MM.1S (cell line): ENCODE measurements at regions not wholly inside any gene's neighbourhood (a gene's known extent, or its start where the extent isn't known, plus 50 kb on each side); places are given as distances from the start of the nearest gene placed in this dataset.

Source experiments
- DNase-seq: peaks from one replicate; pipeline ENCODE4 v3.0.0-alpha.2; 2015
- H2AFZ ChIP-seq: fragments of 300-600 bp; sonication (generic); 2 replicates; pipeline ENCODE4 v1.6.0; 2016; ENCODE audit warnings: antibody characterized with exemption, low read length
- H3F3A ChIP-seq: fragments of 300-600 bp; sonication (generic); 2 replicates; pipeline ENCODE4 v1.6.1; 2016; ENCODE audit warnings: mild to moderate bottlenecking, antibody characterized with exemption, low read length, moderate library complexity, mixed read lengths; ENCODE audit not compliant: insufficient read depth
- H3K27ac ChIP-seq: fragments of 300-600 bp; sonication (generic); 2 replicates; pipeline ENCODE4 v1.5.1; 2016; ENCODE audit warnings: mild to moderate bottlenecking, low read length
- H3K27me3 ChIP-seq: fragments of 300-600 bp; sonication (generic); replicated peaks from 2 replicates; pipeline ENCODE4 v1.6.0; 2016; ENCODE audit warnings: low read length; ENCODE audit not compliant: insufficient read depth
- H3K36me3 ChIP-seq: fragments of 300-600 bp; sonication (generic); replicated peaks from 2 replicates; pipeline ENCODE4 v1.6.1; 2016; ENCODE audit warnings: mild to moderate bottlenecking, low read length, mixed read lengths; ENCODE audit not compliant: insufficient read depth
- H3K4me1 ChIP-seq: fragments of 300-600 bp; sonication (generic); 2 replicates; pipeline ENCODE4 v1.6.1; 2016; ENCODE audit warnings: low read length, mixed read lengths
- H3K4me2 ChIP-seq: fragments of 300-600 bp; sonication (generic); 2 replicates; pipeline ENCODE4 v1.6.0; 2016; ENCODE audit warnings: low read depth, low read length
- H3K4me3 ChIP-seq: fragments of 300-600 bp; sonication (generic); 2 replicates; pipeline ENCODE4 v1.5.1; 2016; ENCODE audit warnings: low read length, mixed read lengths
- H3K79me2 ChIP-seq: fragments of 300-600 bp; sonication (generic); 2 replicates; pipeline ENCODE4 v1.6.1; 2016; ENCODE audit warnings: mixed run types, low read length, mixed read lengths
- H3K9ac ChIP-seq: fragments of 300-600 bp; sonication (generic); 2 replicates; pipeline ENCODE4 v1.6.1; 2016; ENCODE audit warnings: low read length, mixed read lengths
- H3K9me2 ChIP-seq: fragments of 300-600 bp; sonication (generic); replicated peaks from 2 replicates; pipeline ENCODE4 v1.6.1; 2016; ENCODE audit warnings: mild to moderate bottlenecking, low read length, mixed read lengths; ENCODE audit not compliant: insufficient read depth
- H3K9me3 ChIP-seq: fragments of 300-600 bp; sonication (generic); replicated peaks from 2 replicates; pipeline ENCODE4 v1.6.1; 2016; ENCODE audit warnings: mild to moderate bottlenecking, low read length, mixed read lengths; ENCODE audit not compliant: insufficient read depth
- H4K20me1 ChIP-seq: fragments of 300-600 bp; sonication (generic); 2 replicates; pipeline ENCODE4 v1.6.1; 2016; ENCODE audit warnings: mild to moderate bottlenecking, low read length, moderate library complexity, mixed read lengths; ENCODE audit not compliant: insufficient read depth
- EZH2 ChIP-seq: fragments of 300-600 bp; sonication (generic); optimal IDR thresholded peaks from 2 replicates; pipeline ENCODE3; 2017; ENCODE audit warnings: low read depth, mild to moderate bottlenecking, antibody characterized with exemption, low read length, mixed read lengths
- EZH2phosphoT487 ChIP-seq: fragments of 300-600 bp; sonication (generic); IDR thresholded peaks from 2 replicates; pipeline ENCODE4 v1.6.1; 2018; ENCODE audit warnings: antibody characterized with exemption, low read length
- TF ChIP-seq, protein P1 (sequence below): fragments of 300-600 bp; sonication (generic); IDR thresholded peaks from 2 replicates; pipeline ENCODE4 v1.5.1; 2016; ENCODE audit warnings: antibody characterized with exemption, low read length, mixed read lengths

DNA sequence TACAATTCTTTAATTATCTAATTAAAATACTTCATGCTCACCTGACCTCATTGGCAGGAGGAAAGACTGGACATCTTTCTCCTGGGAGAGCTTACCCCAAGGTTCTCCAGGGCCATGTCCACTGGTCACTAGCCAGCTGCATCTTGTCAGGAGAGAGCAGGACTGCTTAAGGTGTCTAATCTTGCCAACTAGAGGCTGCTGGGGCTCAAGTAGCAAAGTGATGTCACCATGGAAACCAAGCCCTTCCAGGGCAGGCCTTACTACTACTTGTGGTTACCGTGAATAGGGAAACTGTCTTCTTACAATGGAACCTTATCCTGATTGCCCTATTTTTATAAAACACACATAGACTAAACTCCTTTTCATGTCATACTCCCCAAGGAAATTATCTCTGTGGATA, 376.4 kb downstream of the SNAPC1 start:
- TF ChIP-seq EZH2 (no peak), EZH2phosphoT487 (no peak)
- TF ChIP-seq, protein P1, sequence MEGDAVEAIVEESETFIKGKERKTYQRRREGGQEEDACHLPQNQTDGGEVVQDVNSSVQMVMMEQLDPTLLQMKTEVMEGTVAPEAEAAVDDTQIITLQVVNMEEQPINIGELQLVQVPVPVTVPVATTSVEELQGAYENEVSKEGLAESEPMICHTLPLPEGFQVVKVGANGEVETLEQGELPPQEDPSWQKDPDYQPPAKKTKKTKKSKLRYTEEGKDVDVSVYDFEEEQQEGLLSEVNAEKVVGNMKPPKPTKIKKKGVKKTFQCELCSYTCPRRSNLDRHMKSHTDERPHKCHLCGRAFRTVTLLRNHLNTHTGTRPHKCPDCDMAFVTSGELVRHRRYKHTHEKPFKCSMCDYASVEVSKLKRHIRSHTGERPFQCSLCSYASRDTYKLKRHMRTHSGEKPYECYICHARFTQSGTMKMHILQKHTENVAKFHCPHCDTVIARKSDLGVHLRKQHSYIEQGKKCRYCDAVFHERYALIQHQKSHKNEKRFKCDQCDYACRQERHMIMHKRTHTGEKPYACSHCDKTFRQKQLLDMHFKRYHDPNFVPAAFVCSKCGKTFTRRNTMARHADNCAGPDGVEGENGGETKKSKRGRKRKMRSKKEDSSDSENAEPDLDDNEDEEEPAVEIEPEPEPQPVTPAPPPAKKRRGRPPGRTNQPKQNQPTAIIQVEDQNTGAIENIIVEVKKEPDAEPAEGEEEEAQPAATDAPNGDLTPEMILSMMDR = no peak
- Histone ChIP-seq H3K9me3 (no peaks in the 10 kb centered on the region), H3F3A (no peaks in the 10 kb centered on the region), H3K79me2 (no peaks in the 10 kb centered on the region), H2AFZ (no peak overlapping the region), H3K36me3 (no peaks in the 10 kb centered on the region), H3K4me2 (no peak overlapping the region), H3K9ac (no peak overlapping the region), H3K4me1 (no peaks in the 10 kb centered on the region), H3K27ac (no peak overlapping the region), H3K4me3 (no peak overlapping the region), H3K9me2 (no peaks in the 10 kb centered on the region), H3K27me3 (no peaks in the 10 kb centered on the region), H4K20me1 (no peaks in the 10 kb centered on the region)
- no peak for DNase-seq

DNA sequence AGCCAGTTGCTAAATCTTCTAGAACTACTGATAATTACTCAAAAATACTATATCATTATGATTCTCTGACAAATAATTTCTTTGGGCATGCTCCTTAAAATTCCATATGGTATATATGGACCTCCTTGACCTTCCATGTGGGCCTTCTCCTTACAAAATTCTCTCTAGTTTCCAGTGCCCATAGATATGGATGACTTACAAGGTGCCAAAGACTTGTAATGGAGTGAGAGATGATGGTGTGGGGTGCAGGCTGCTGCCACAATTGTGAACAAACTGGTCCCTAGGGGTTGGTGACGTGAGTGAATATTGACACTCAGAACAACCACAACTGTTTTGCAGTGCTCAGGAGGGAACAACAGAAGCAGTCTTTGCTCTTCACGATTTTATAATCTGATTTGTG, 378.9 kb downstream of the SNAPC1 start:
- Histone ChIP-seq H3K4me3 (no peak overlapping the region), H3K27me3 (no peaks in the 10 kb centered on the region), H3K4me1 (no peaks in the 10 kb centered on the region), H3F3A (no peaks in the 10 kb centered on the region), H3K27ac (no peak overlapping the region), H3K9ac (no peak overlapping the region), H3K9me3 (no peaks in the 10 kb centered on the region), H3K79me2 (no peaks in the 10 kb centered on the region), H3K9me2 (no peaks in the 10 kb centered on the region), H3K4me2 (no peak overlapping the region), H4K20me1 (no peaks in the 10 kb centered on the region), H3K36me3 (no peaks in the 10 kb centered on the region), H2AFZ (no peak overlapping the region)
- TF ChIP-seq EZH2 (no peak), EZH2phosphoT487 (no peak)
- TF ChIP-seq, protein P1 = no peak
- no peak for DNase-seq

DNA sequence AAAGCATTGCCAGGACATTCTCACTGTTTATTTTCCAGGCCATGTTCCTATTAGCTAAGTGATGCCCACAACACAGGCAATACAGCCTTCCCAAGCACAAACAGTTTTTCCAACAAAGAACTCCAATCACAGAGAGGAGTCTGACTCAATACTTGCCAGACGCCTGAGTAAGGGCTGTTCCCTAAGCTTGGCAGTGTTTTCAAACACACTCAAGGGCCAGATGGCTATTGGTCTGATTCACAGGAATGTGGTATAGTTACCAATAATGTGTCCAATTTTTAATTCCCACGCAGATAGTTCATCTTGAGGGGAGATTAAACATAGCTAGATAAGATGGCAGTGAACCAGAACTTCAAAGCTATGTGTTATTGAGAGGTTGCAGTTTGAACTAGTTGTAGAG, 381.0 kb downstream of the SNAPC1 start:
- Histone ChIP-seq H3K4me2 (no peak overlapping the region), H4K20me1 (no peaks in the 10 kb centered on the region), H2AFZ (no peak overlapping the region), H3K9ac (no peak overlapping the region), H3K9me3 (no peaks in the 10 kb centered on the region), H3K4me3 (no peak overlapping the region), H3K4me1 (no peaks in the 10 kb centered on the region), H3K27ac (no peak overlapping the region), H3K9me2 (no peaks in the 10 kb centered on the region), H3F3A (no peaks in the 10 kb centered on the region), H3K36me3 (no peaks in the 10 kb centered on the region), H3K27me3 (no peaks in the 10 kb centered on the region), H3K79me2 (no peaks in the 10 kb centered on the region)
- no peak for DNase-seq
- TF ChIP-seq, protein P1 = no peak
- TF ChIP-seq EZH2phosphoT487 = no peak
- no peak for TF ChIP-seq EZH2

DNA sequence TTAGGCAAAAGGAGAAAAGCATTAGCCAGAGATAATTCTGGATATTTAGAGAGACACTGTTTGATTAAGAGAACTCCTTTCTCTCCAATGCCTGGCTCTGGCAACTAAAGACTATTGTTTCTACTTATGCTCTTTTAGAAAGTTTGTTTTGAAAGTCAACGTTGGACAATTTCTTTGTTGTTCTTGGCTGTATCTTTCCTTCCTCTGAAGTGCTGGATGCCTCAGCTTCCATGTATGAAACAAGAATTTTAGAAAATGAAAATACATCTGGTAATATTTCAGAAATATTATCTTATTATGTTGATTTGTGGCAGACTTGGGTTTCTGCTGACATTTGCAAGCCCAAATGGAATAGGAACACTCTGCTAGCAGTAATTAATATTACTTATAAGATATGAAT, 382.6 kb downstream of the SNAPC1 start:
- Histone ChIP-seq H3K9me3 (no peaks in the 10 kb centered on the region), H3K27me3 (no peaks in the 10 kb centered on the region), H2AFZ (no peak overlapping the region), H3K4me2 (no peak overlapping the region), H3K9ac (no peak overlapping the region), H4K20me1 (no peaks in the 10 kb centered on the region), H3F3A (no peaks in the 10 kb centered on the region), H3K36me3 (no peaks in the 10 kb centered on the region), H3K27ac (no peak overlapping the region), H3K4me3 (no peak overlapping the region), H3K79me2 (no peaks in the 10 kb centered on the region), H3K9me2 (no peaks in the 10 kb centered on the region), H3K4me1 (no peaks in the 10 kb centered on the region)
- TF ChIP-seq EZH2phosphoT487 (no peak), EZH2 (no peak)
- TF ChIP-seq, protein P1 = no peak
- no peak for DNase-seq
